ENCODE measurements at regions not wholly inside any gene's neighbourhood (a gene's known extent, or its start where the extent isn't known, plus 50 kb on each side); places are given as distances from the start of the nearest gene placed in this dataset.

DNA sequence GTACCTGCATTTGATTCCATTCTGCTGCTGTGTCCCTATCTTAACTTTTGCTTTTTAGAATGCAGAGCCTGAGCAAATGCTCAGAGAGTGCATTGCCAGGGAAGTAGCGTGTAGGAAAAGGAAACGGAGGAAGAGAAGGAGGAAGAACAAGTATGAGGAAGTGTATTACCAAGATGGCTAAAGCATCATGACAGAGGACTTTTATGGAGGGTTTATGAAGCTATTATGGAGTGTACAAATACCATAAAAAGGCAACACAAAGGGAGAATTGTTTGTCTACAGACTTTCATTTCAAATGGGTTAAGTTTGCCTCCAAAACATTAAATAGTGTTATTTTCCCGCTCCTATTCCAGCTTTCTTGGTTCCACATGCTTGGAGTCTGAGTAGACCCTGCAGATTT is 1899.8 kb upstream of the NUDT12 start:
- in situ Hi-C loops (cut with HindIII; ENCODE audit: low pct_ligation_motif_present, low sequenced_read_pairs): no loop called here
- TF ChIP-seq, protein P1, sequence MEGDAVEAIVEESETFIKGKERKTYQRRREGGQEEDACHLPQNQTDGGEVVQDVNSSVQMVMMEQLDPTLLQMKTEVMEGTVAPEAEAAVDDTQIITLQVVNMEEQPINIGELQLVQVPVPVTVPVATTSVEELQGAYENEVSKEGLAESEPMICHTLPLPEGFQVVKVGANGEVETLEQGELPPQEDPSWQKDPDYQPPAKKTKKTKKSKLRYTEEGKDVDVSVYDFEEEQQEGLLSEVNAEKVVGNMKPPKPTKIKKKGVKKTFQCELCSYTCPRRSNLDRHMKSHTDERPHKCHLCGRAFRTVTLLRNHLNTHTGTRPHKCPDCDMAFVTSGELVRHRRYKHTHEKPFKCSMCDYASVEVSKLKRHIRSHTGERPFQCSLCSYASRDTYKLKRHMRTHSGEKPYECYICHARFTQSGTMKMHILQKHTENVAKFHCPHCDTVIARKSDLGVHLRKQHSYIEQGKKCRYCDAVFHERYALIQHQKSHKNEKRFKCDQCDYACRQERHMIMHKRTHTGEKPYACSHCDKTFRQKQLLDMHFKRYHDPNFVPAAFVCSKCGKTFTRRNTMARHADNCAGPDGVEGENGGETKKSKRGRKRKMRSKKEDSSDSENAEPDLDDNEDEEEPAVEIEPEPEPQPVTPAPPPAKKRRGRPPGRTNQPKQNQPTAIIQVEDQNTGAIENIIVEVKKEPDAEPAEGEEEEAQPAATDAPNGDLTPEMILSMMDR (IDR thresholded peaks at IDR 0.05; ENCODE audit: low read depth, low read length, missing control alignments): no peak
- Histone ChIP-seq H3K4me3 (ENCODE audit: low read depth, low read length) (no peak overlapping the region), H3K36me3 (replicated peaks) (no peaks in the 10 kb centered on the region), H3K27ac (no peak overlapping the region), H3K27me3 (replicated peaks) (no peaks in the 10 kb centered on the region)
- no peak for DNase-seq

DNA sequence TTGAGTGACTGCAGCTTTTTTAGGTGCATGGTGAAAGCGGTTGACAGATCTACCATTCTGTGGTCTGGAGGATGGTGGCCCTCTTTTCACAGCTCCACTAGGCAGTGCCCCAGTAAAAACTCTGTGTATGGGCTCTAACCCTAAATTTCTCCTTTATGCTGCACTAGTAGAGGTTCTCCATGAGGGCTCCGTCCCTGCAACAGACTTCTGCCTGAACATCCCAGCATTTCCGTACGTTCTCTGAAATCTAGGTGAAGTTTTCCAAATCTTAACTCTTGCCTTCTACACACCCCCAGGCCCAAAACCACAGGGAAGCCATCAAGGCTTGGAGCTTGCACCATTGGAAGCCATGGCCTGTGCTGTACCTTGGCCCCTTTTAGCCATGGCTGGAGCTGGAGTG is 1898.1 kb upstream of the NUDT12 start:
- in situ Hi-C loops (cut with HindIII; ENCODE audit: low pct_ligation_motif_present, low sequenced_read_pairs): no loop called here
- H3K27me3 ChIP-seq (replicated peaks): no peaks in the 10 kb centered on the region
- no peaks in the 10 kb centered on the region for H3K36me3 ChIP-seq (replicated peaks)
- TF ChIP-seq, protein P1 (IDR thresholded peaks at IDR 0.05; ENCODE audit: low read depth, low read length, missing control alignments): no peak
- no peak overlapping the region for H3K4me3 ChIP-seq (ENCODE audit: low read depth, low read length)
- H3K27ac ChIP-seq: no peak overlapping the region
- DNase-seq: no peak

DNA sequence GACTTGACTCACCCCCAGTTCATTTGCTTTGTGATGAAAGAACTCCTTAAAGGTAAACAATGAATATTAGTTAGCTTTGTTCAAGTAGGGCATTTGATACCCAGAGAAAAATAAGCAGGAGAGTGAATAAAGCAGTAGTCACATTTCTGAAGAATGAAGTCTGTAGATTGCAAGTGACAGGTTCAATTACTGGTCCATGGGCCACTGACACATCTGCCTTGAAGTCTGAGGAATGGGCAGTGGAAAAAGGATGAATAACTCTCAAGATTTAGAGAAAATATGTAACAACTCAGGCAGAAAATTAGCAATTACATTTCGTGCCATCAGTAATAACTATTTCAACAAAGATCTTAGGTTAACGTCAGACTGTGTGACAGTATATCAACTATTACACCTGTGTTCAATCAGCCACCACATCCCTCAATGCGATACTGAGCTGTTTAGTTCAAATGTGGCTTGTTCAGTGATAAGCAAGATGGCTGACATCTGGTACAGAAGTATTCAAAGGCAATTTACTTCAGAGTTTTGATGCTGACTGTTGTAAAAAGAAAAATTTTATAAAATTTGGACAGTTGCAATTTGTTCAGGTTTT is 1890.7 kb upstream of the NUDT12 start:
- TF ChIP-seq, protein P1 (IDR thresholded peaks at IDR 0.05; ENCODE audit: low read depth, low read length, missing control alignments): no peak

DNA sequence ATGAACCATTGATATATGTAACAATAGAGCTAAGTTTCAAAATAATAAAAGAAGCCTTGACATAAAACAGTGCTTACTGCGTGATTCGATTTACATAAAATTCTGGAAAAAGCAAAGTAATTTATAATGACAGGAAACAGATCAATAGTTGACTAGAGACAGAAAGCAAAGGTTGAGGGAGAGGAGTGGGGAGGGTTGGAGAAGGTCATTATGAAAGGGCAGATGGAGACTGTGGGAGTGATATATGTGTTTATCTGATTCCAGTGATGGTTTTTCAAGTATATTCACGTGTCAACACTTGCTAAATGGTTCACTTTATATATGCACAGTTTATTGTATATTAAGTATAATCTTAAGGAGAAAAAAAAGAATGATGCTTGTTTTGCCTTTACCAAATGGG is 1885.7 kb upstream of the NUDT12 start:
- no peak for DNase-seq
- Histone ChIP-seq H3K36me3 (replicated peaks) (no peaks in the 10 kb centered on the region), H3K4me3 (ENCODE audit: low read depth, low read length) (no peak overlapping the region), H3K27ac (no peak overlapping the region), H3K27me3 (replicated peaks) (no peaks in the 10 kb centered on the region)
- in situ Hi-C loops (cut with HindIII; ENCODE audit: low pct_ligation_motif_present, low sequenced_read_pairs): no loop called here
- TF ChIP-seq, protein P1 (IDR thresholded peaks at IDR 0.05; ENCODE audit: low read depth, low read length, missing control alignments): no peak

More for the DNA sequence above, 1890.7 kb upstream of the NUDT12 start:
- Histone ChIP-seq H3K27ac (no peak overlapping the region), H3K27me3 (replicated peaks) (no peaks in the 10 kb centered on the region), H3K4me3 (ENCODE audit: low read depth, low read length) (no peak overlapping the region), H3K36me3 (replicated peaks) (no peaks in the 10 kb centered on the region)
- in situ Hi-C loops (cut with HindIII; ENCODE audit: low pct_ligation_motif_present, low sequenced_read_pairs): no loop called here
- no peak for DNase-seq

DNA sequence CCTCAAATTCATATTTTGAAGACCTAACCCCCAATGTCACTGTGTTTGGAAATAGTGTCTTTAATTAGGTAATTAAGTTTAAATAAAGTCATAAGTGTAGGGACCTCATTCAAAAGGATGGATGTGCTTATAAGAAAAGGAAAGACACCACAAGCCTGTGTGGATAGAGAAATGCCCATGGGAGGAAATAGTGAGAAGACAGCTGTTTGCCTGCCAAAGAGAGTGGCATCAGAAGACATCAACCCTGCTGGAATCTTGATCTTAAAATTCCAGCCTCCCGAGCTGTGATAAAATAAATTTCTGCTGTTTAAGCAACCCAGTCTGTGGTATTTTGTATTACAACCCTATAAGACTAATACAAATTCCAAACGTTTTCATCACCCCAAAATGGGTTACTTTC is 1867.9 kb upstream of the NUDT12 start:
- in situ Hi-C loops (cut with HindIII; ENCODE audit: low pct_ligation_motif_present, low sequenced_read_pairs): no loop called here
- no peak overlapping the region for H3K27ac ChIP-seq
- H3K4me3 ChIP-seq (ENCODE audit: low read depth, low read length): no peak overlapping the region
- no peak for DNase-seq
- TF ChIP-seq, protein P1 (IDR thresholded peaks at IDR 0.05; ENCODE audit: low read depth, low read length, missing control alignments): no peak
- no peaks in the 10 kb centered on the region for H3K27me3 ChIP-seq (replicated peaks)
- no peaks in the 10 kb centered on the region for H3K36me3 ChIP-seq (replicated peaks)
